A172 (cell line): ENCODE measurements at regions not wholly inside any gene's neighbourhood (a gene's known extent, or its start where the extent isn't known, plus 50 kb on each side); places are given as distances from the start of the nearest gene placed in this dataset.
"Not testable (repeated sequence)": the region's sequence is repeated elsewhere in the genome, so short reads cannot be mapped to it uniquely, and the experiment has no call there.

Experiments used
- DNase-seq: peaks from one replicate; pipeline ENCODE4 v3.0.0-alpha.2; 2015; ENCODE audit warnings: low spot score

GRCh38 chr18:997499-997898 is 92.8 kb downstream of the ADCYAP1 start:
- no peak for DNase-seq

GRCh38 chr18:998936-999335 is 94.3 kb downstream of the ADCYAP1 start:
- no peak for DNase-seq

- DNase-seq, result peak; percentile 87
These were observed 98.0 kb downstream of the ADCYAP1 start for GRCh38 chr18:1002653-1003178.

GRCh38 chr18:1003499-1003898 is 98.8 kb downstream of the ADCYAP1 start:
- DNase-seq, result no peak

- peak; percentile 26 for DNase-seq
These were observed 101.6 kb downstream of the ADCYAP1 start for GRCh38 chr18:1006304-1006703.

GRCh38 chr18:1006965-1007364 is 102.3 kb downstream of the ADCYAP1 start:
- no peak for DNase-seq

GRCh38 chr18:1011349-1011748 is 106.7 kb downstream of the ADCYAP1 start:
- DNase-seq, result no peak

GRCh38 chr18:1012775-1013174 is 108.1 kb downstream of the ADCYAP1 start:
- DNase-seq, result no peak

GRCh38 chr18:1013951-1014350 is 109.3 kb downstream of the ADCYAP1 start:
- DNase-seq, result peak; percentile 40

- peak; percentile 52 for DNase-seq
These were observed 109.8 kb downstream of the ADCYAP1 start for GRCh38 chr18:1014509-1014908.

- peak; percentile 84 for DNase-seq
These were observed 110.4 kb downstream of the ADCYAP1 start for GRCh38 chr18:1014951-1015624.

GRCh38 chr18:1015777-1016176 is 111.1 kb downstream of the ADCYAP1 start:
- DNase-seq, result no peak

GRCh38 chr18:1017227-1018058 is 112.8 kb downstream of the ADCYAP1 start:
- DNase-seq, result peak; percentile 25

GRCh38 chr18:1018181-1018681 is 113.6 kb downstream of the ADCYAP1 start:
- DNase-seq, result peak; percentile 36

- no peak for DNase-seq
These were observed 114.5 kb downstream of the ADCYAP1 start for GRCh38 chr18:1019191-1019590.

GRCh38 chr18:1020731-1021344 is 116.2 kb downstream of the ADCYAP1 start:
- no peak for DNase-seq

- no peak for DNase-seq
These were observed 122.3 kb downstream of the ADCYAP1 start for GRCh38 chr18:1026930-1027329.

GRCh38 chr18:1033092-1033491 is 128.4 kb downstream of the ADCYAP1 start:
- DNase-seq, result not testable (repeated sequence)

- no peak for DNase-seq
These were observed 130.3 kb downstream of the ADCYAP1 start for GRCh38 chr18:1034971-1035370.

- DNase-seq, result no peak
These were observed 132.3 kb downstream of the ADCYAP1 start for GRCh38 chr18:1036926-1037325.

- no peak for DNase-seq
These were observed 133.1 kb downstream of the ADCYAP1 start for GRCh38 chr18:1037776-1038175.

- no peak for DNase-seq
These were observed 134.8 kb downstream of the ADCYAP1 start for GRCh38 chr18:1039421-1039820.
